Stomach (tissue), 4 donors: ENCODE measurements at regions not wholly inside any gene's neighbourhood (a gene's known extent, or its start where the extent isn't known, plus 50 kb on each side); places are given as distances from the start of the nearest gene placed in this dataset.

ENCODE experiments used
- POLR2A ChIP-seq, 4 donors: fragments of 450-650 bp; IDR thresholded peaks; one replicate each; pipeline ENCODE4 v1.6.1; 2016; ENCODE audit warnings: antibody characterized with exemption in 4 of 4, control low read depth in 2 of 4, mild to moderate bottlenecking in 1 of 4, moderate library complexity in 1 of 4
- TF ChIP-seq, protein P1 (sequence below), 7 experiments: fragments of 450-650 bp in 4 of 7; fragments of 200-600 bp in 3 of 7; sonication (generic) in 3 of 7; IDR thresholded peaks; one replicate each; pipeline ENCODE4 v1.5.1; 2016 to 2019; ENCODE audit warnings: antibody characterized with exemption in 7 of 7, control low read depth in 2 of 7, mild to moderate bottlenecking in 1 of 7

GRCh38 chr2:78034706-78035105 lies 512.5 kb upstream of the LRRTM4 start:
- no peak for TF ChIP-seq POLR2A (IDR thresholded peaks at IDR 0.05)
- TF ChIP-seq, protein P1, sequence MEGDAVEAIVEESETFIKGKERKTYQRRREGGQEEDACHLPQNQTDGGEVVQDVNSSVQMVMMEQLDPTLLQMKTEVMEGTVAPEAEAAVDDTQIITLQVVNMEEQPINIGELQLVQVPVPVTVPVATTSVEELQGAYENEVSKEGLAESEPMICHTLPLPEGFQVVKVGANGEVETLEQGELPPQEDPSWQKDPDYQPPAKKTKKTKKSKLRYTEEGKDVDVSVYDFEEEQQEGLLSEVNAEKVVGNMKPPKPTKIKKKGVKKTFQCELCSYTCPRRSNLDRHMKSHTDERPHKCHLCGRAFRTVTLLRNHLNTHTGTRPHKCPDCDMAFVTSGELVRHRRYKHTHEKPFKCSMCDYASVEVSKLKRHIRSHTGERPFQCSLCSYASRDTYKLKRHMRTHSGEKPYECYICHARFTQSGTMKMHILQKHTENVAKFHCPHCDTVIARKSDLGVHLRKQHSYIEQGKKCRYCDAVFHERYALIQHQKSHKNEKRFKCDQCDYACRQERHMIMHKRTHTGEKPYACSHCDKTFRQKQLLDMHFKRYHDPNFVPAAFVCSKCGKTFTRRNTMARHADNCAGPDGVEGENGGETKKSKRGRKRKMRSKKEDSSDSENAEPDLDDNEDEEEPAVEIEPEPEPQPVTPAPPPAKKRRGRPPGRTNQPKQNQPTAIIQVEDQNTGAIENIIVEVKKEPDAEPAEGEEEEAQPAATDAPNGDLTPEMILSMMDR (IDR thresholded peaks at IDR 0.05): no peak
